GM18909 (cell line): ENCODE measurements at regions not wholly inside any gene's neighbourhood (a gene's known extent, or its start where the extent isn't known, plus 50 kb on each side); places are given as distances from the start of the nearest gene placed in this dataset.

Experiments used
- ATAC-seq: cut with Tn5 transposase; IDR thresholded peaks from one replicate; pipeline ENCODE4 v1.9.1; 2021; ENCODE audit warnings: mild to moderate bottlenecking; ENCODE audit not compliant: unreplicated experiment, poor library complexity

DNA sequence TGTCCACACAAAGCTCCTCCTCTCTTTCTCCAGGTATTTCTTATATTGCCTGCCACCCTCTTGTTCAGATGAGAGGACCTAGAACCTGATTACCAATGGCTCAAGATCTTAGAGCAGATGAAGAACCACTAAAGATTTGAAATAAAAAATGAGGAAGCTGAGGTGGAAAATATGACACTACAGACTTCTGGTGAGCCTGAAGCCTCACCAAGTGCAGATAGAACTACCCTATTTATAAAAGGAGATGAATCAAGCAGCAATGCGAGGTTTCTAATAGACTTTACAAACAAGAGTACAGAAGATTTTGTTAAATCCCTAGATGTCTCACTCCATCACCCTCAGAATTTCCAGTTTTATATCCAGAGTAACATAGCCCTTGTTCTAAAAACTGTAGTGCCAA is 345.8 kb downstream of the TBC1D4 start:
- ATAC-seq = no peak

- ATAC-seq = no peak
These were observed 346.6 kb downstream of the TBC1D4 start for GRCh38 chr13:75135325-75135825.

DNA sequence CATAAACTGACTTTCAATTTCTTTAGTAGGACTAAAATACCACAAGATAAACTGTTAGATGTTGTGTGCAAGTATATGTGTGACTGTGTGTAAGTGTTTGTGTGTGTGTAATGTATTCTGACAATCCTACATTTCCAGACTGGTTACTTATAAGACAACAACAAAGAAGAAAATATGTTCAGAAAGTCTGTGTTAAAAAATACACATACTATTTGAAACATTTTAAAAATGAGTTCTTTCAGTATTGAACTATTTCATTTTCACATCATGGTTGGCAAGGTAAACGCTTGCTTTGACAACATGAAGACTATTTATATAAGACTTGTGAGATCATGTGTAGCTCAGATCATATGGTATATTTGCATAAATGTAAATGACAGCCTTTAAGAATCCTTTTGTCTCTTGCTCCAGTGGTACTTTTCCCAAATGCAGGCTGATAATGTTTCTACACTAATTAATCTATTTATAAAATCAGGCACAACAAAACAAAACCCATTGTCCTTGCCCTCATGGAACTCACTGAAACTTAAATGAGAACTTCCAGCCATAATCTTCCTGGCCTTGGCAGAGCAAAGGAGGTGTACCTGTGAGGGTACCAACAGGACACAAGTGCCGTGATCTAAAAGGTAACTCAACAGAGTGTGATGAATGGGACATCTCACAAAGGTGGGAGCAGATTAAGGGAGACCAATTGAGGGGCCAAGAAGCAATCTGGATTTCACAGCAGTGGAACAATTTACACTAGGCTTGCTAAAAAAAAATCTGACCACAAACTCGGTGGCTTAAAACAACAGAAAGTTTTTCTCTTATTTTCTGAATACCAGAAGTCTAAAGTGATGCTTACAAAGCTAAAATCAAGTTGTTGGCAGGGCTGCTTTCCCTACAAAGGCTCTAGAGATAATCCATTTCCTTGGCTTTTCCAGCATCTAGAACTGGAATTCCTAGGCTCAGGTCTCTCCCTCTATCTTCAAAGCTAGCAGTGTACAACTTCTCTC is 349.0 kb downstream of the TBC1D4 start:
- no peak for ATAC-seq

DNA sequence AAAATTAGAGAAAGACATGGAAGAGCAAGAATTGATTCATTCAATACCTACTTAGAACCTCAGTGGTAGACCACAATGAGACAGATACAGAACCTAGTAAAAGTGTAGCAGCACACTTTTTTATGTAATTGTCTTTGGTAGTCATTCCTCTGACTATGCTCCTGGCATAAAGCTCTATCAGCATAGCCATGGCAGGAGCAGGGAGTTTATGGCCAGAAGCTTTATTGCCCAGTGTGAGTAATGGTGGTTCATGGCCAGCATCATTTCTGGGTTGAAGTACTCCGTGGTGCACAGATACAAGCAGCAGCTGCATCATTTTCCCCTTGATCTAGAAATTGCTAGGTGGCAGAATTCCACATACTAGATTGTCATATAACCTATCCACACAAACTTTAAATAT is 352.6 kb downstream of the TBC1D4 start:
- ATAC-seq = no peak

DNA sequence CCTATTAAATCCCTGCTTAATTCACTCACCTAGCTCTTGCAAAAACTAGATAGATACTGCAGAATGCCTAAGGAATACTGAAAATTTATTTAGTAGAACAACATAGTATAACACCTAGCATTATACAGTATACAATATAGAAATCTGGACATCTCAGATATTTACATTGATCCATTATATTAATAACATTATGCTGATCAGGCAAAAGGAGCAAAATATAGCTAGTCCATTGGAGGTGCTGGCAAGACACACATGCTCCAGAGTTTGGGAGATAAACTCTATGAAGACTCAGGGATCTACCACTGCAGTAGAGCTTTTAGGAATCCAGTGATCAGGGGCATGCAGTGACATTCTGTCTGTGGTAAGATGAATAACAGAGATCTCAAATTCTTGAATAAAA is 357.6 kb downstream of the TBC1D4 start:
- ATAC-seq = no peak

DNA sequence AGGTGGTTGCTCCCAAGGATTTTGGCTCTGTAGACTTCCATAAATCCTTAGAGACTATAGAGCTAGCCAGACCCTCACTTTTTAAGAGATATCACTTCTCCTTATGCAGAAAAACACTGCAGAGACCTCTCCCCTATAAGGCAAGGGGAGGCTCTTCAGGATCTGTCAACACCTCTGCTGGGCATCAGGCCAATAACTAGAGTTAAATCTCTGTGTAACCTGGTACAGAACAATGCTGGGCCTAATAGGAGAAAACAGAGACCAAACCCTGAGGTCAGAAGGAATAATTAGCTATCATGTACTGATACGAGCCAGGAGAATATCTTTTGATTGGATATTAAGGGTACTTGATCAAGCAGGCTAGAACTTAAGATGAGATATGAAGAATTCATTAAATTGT is 358.5 kb downstream of the TBC1D4 start:
- no peak for ATAC-seq

- ATAC-seq = no peak
These were observed 361.9 kb downstream of the TBC1D4 start for GRCh38 chr13:75120085-75120484.

GRCh38 chr13:75115171-75115570 is 366.8 kb downstream of the TBC1D4 start:
- no peak for ATAC-seq

DNA sequence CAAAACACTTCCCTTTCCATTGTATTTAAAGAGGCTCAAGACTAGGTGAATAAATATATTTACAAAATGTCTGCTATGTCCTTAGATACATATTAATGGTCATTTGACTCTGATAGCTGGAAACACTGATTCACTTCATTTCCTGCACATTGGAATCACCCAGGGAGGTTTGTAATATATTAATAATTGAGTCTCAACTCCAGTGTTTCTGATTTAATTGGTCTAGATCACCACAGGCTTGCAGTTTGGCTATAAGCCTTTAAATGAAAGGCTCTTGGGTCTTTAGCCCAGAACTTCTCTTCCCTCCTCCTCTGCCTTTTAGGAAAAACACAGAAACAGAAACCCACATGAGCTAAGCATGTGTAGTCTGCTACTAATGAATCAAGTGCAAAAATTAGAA is 378.0 kb downstream of the TBC1D4 start:
- no peak for ATAC-seq

- no peak for ATAC-seq
These were observed 379.8 kb downstream of the TBC1D4 start for GRCh38 chr13:75102001-75102716.

GRCh38 chr13:75101348-75101747 is 380.6 kb downstream of the TBC1D4 start:
- ATAC-seq = no peak

DNA sequence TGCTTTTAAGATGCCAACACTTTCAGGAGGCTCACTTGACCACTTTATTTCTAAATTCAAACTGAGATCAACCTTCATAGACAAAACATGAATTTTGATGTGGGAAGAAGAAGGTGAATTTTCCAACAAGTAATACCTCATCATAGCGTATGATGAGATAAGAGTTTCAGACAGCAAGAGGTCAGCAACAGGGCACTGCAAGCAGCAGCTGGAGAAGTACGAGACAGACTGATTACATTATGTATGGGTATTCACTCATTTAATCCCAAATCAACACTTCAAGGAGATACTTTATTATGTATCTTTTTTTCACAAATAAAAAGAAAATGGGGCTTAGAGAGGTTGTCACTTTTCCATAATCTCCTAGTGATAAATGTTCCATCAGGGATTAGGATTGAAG is 389.8 kb downstream of the TBC1D4 start:
- ATAC-seq = no peak

DNA sequence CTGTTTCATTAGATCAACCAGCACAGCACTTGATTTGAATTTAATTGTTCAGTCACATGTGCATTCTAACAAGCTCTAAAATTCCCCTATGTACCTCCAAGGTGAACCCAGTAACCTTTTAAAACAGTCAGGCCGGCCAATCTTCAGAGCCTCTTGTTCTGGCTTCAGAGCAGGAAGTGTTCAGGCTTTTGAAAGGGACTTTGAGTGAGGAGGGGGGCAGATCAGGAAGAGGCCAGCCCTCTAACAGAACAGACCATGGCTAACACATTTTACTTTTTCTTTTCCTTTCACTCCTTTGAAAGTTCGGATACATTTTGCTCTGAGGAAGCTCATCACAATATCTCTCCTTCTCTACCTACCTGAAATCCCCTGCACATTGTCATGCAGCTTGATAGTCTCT is 390.3 kb downstream of the TBC1D4 start:
- no peak for ATAC-seq

GRCh38 chr13:75090872-75091615 is 390.9 kb downstream of the TBC1D4 start:
- ATAC-seq = no peak

DNA sequence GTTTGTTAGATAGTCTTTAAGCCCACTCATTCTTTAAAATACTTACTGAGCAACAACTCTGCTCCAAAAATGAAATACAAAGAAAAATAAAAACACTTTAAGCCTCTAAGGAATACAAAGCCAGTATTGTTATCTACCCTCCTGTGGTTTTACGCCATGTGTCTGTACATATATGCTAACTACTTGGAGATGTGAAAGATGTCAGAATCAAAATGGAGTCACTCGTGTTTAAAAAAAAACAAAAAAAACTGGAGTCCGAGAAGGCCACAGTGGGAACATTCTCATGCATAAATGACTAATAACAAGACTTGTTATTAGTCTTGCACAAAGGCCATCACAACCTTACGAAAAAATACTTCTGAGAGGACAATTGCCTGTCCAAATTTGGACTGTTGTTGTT is 393.1 kb downstream of the TBC1D4 start:
- no peak for ATAC-seq

DNA sequence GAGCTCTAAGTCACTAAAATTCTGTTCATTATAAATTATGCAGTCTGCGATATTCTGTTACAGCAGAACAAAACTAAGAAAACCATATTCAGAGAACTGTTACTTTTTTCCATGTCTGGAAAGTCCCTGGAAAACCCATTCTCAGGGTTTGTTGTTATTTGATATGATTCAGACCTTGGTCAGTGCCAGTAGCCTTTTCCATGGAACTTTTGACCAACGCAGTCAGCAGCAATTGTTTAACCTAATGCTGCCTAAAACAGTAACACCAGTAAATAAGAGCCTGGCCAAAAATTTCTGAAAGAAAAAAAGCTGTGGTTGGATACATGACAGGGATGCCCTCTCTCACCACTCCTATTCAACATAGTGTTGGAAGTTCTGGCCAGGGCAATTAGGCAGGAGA is 402.7 kb downstream of the TBC1D4 start:
- no peak for ATAC-seq

GRCh38 chr13:75076476-75076875 is 405.5 kb downstream of the TBC1D4 start:
- ATAC-seq = no peak

GRCh38 chr13:75073786-75074185 is 408.2 kb downstream of the TBC1D4 start:
- no peak for ATAC-seq

DNA sequence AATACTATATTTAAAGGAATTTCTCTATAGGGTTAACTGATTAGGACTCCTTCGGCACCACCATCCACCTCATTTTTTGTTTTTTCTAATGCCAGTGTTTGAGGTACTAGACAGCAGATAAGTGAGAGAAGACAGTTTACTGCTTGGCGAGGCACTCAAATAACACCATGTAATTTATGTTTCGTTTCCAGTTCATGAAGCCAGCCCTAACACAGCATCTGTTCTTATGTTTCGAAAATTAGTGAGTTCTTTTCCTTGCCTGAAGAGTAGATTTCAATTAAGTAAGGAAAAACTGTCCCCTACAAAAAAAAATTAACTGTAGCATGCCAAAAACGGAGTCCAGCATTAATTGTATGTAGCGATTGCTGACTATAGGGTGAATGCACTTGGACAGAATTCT is 409.1 kb downstream of the TBC1D4 start:
- ATAC-seq = no peak

GRCh38 chr13:75072368-75072767 is 409.6 kb downstream of the TBC1D4 start:
- ATAC-seq = no peak

- no peak for ATAC-seq
These were observed 410.2 kb downstream of the TBC1D4 start for GRCh38 chr13:75071796-75072195.
